HepG2 (cell line): ENCODE measurements at regions not wholly inside any gene's neighbourhood (a gene's known extent, or its start where the extent isn't known, plus 50 kb on each side); places are given as distances from the start of the nearest gene placed in this dataset.

Experiments
- ATAC-seq: fragments of 200-7000 bp; cut with Tn5 transposase; 3 replicates; pipeline ENCODE4 v1.9.1; 2020; ENCODE audit warnings: mild to moderate bottlenecking, moderate library complexity
- BruUV-seq: library from RNA; stranded (reverse); fragments of 400-500 nt; replicated peaks from 2 replicates; lab custom pipeline; 2021; lab: Mats Ljungman, UMichigan
- CTCF ChIA-PET: fragments of 300-600 bp; formaldehyde crosslinking; extraction: SDS; loops from one replicate; lab custom pipeline; 2021; ENCODE audit warnings: low total read pairs, inconsistent platforms, low intra/inter-chr PET ratio; lab: Yijun Ruan, JAX
- POLR2A ChIA-PET: fragments of 350-600 bp; sonication (Branson Sonifier 250); formaldehyde crosslinking; loops from one replicate; lab custom pipeline; 2020; ENCODE audit warnings: antibody characterized with exemption, inconsistent platforms; lab: Yijun Ruan, JAX
- DNase-seq: peaks from one replicate; pipeline ENCODE4 v3.0.0-alpha.2; 2015; ENCODE audit warnings: low spot score
- FAIRE-seq: peaks from 3 replicates; lab custom pipeline; 2011; peaks lifted over from hg19 to GRCh38; lab: Jason Lieb, UNC
- H2AFZ ChIP-seq: one replicate; pipeline ENCODE4 v1.6.1; 2011; ENCODE audit warnings: low read length, inconsistent platforms
- H3K27ac ChIP-seq: fragments of 300-600 bp; 3 replicates; pipeline ENCODE4 v1.8.0; 2011; ENCODE audit warnings: mixed run types, mild to moderate bottlenecking, mixed read lengths, low read length, inconsistent platforms; ENCODE audit not compliant: insufficient read depth; ENCODE audit errors: extremely low read length
- H3K27me3 ChIP-seq, 2 experiments: fragments of 200-600 bp in 1 of 2; 2 replicates in 1 of 2; 3 replicates in 1 of 2; pipeline versions ENCODE4 v1.6.0 to v1.8.0; 2011; ENCODE audit warnings: low read length in 2 of 2, mild to moderate bottlenecking in 2 of 2, moderate library complexity in 2 of 2, inconsistent platforms in 1 of 2; ENCODE audit not compliant: insufficient read depth in 2 of 2, control insufficient read depth in 1 of 2
- H3K36me3 ChIP-seq, 2 experiments: fragments of 200-600 bp in 1 of 2; replicated peaks in 1 of 2; 2 replicates in 1 of 2; 3 replicates in 1 of 2; pipeline versions ENCODE4 v1.5.1 to v1.8.0; 2011; ENCODE audit warnings: low read length in 2 of 2, inconsistent platforms in 1 of 2; ENCODE audit not compliant: insufficient read depth in 2 of 2, control insufficient read depth in 1 of 2
- H3K4me1 ChIP-seq: 2 replicates; pipeline ENCODE4 v1.5.1; 2012; ENCODE audit warnings: low read length, inconsistent platforms; ENCODE audit not compliant: insufficient read depth
- H3K4me2 ChIP-seq: 2 replicates; pipeline ENCODE4 v1.6.0; 2011; ENCODE audit warnings: low read depth, low read length, inconsistent platforms
- H3K4me3 ChIP-seq, 3 experiments: fragments of 200-600 bp in 1 of 3; sonication (generic), shearing (Covaris generic) in 1 of 3; replicated peaks in 1 of 3; 2 replicates each; pipeline ENCODE4 v1.5.1; 2011 to 2016; ENCODE audit warnings: low read length in 3 of 3, inconsistent platforms in 2 of 3, low read depth in 2 of 3, mild to moderate bottlenecking in 2 of 3, control low read depth in 1 of 3, mixed read lengths in 1 of 3; ENCODE audit not compliant: insufficient read depth in 1 of 3
- H3K79me2 ChIP-seq: one replicate; pipeline ENCODE4 v1.6.1; 2011; ENCODE audit warnings: low read length, inconsistent platforms; ENCODE audit not compliant: insufficient read depth
- H3K9ac ChIP-seq: 2 replicates; pipeline ENCODE4 v1.6.0; 2011; ENCODE audit warnings: mild to moderate bottlenecking, low read depth, low read length, inconsistent platforms; ENCODE audit not compliant: insufficient read depth
- H3K9me3 ChIP-seq: 2 replicates; pipeline ENCODE4 v1.5.1; 2012; ENCODE audit warnings: mild to moderate bottlenecking, low read length
- H4K20me1 ChIP-seq: 2 replicates; pipeline ENCODE4 v1.6.0; 2011; ENCODE audit warnings: inconsistent platforms, mild to moderate bottlenecking, low read length, moderate library complexity; ENCODE audit not compliant: insufficient read depth
- ELF1 ChIP-seq: sonication (generic); formaldehyde crosslinking; IDR thresholded peaks from 2 replicates; pipeline ENCODE4 v1.4.0; 2020; ENCODE audit warnings: missing genetic modification reagents
- IRF9 ChIP-seq: sonication (generic); formaldehyde crosslinking; IDR thresholded peaks from 2 replicates; pipeline ENCODE4 v1.8.0; 2022; ENCODE audit warnings: missing genetic modification reagents, mild to moderate bottlenecking, borderline replicate concordance
- ISL2 ChIP-seq: sonication (generic); formaldehyde crosslinking; IDR thresholded peaks from 2 replicates; pipeline ENCODE4 v1.5.0; 2020; ENCODE audit warnings: missing genetic modification reagents
- RBM39 ChIP-seq: fragments of 200-400 bp; formaldehyde crosslinking; IDR thresholded peaks from one replicate; pipeline ENCODE4 v1.6.1; 2018; ENCODE audit warnings: antibody characterized with exemption, mild to moderate bottlenecking, low read depth, low read length; ENCODE audit not compliant: poor library complexity, severe bottlenecking
- SP1 ChIP-seq, 2 experiments: fragments of 450-650 bp in 1 of 2; sonication (generic) in 1 of 2; formaldehyde crosslinking in 1 of 2; IDR thresholded peaks; 2 replicates each; pipeline versions ENCODE4 v1.4.0 to v1.6.1; 2016 to 2020; ENCODE audit warnings: missing genetic modification reagents in 1 of 2
- TRAFD1 ChIP-seq: sonication (generic); formaldehyde crosslinking; IDR thresholded peaks from 2 replicates; pipeline ENCODE4 v1.5.1; 2020; ENCODE audit warnings: missing genetic modification reagents, mild to moderate bottlenecking, borderline replicate concordance
- WIZ ChIP-seq: sonication (generic); formaldehyde crosslinking; IDR thresholded peaks from 2 replicates; pipeline ENCODE4 v1.5.1; 2020; ENCODE audit warnings: mild to moderate bottlenecking, missing genetic modification reagents
- ZBTB7B ChIP-seq: sonication (generic); formaldehyde crosslinking; IDR thresholded peaks from 2 replicates; pipeline ENCODE4 v1.4.0; 2020; ENCODE audit warnings: missing genetic modification reagents
- ZMAT5 ChIP-seq: sonication (generic); formaldehyde crosslinking; IDR thresholded peaks from 2 replicates; pipeline ENCODE4 v1.5.0; 2020; ENCODE audit warnings: mild to moderate bottlenecking, low read depth, missing genetic modification reagents, borderline replicate concordance
- ZNF546 ChIP-seq: sonication (generic); formaldehyde crosslinking; conservative IDR thresholded peaks from 2 replicates; pipeline ENCODE4 v1.8.1; 2023; ENCODE audit warnings: mild to moderate bottlenecking, missing genetic modification reagents
- ZNF737 ChIP-seq: sonication (generic); formaldehyde crosslinking; IDR thresholded peaks from 2 replicates; pipeline ENCODE4 v1.5.0; 2020; ENCODE audit warnings: missing genetic modification reagents, mild to moderate bottlenecking, borderline replicate concordance
- WGBS: methylation state at CpG from one replicate; pipeline ENCODE4 v1.1.6; 2017; ENCODE audit warnings: low lambda C conversion rate; 5-methylcytosine and 5-hydroxymethylcytosine counted together
- in situ Hi-C: cut with HindIII; loops from 2 replicates; pipeline ENCODE4 v1.10.0; 2017; ENCODE audit warnings: low pct_unique_long_range_greater_than_20kb; ENCODE audit not compliant: extremely low pct_ligation_motif_present
- intact Hi-C: fragments of 100-400 bp; cut with micrococcal nuclease; formaldehyde crosslinking; loops from one replicate; pipeline ENCODE4 v1.10.0; 2022; ENCODE audit not compliant: unreplicated experiment

GRCh38 chr18:1252936-1253335, 348.3 kb downstream of the ADCYAP1 start (continued):
- TF ChIP-seq TRAFD1 (CRISPR knock-in tag) (no peak), IRF9 (CRISPR knock-in tag) (no peak), ZBTB7B (no peak), ZMAT5 (no peak)

- peaks cover 0 to 1% of the 10 kb centered on the region in 2 experiments; a peak in 1 of 5 replicates for H3K27me3 ChIP-seq
- ChIA-PET CTCF (no interaction called here), POLR2A (no interaction called here)
- no peak overlapping the region for H3K4me2 ChIP-seq
- WGBS = 1% methylated on average over 3 of the region's 3 CpGs
- in situ Hi-C loops = no loop called here
- no peak overlapping the region for H3K9ac ChIP-seq
- no peaks in the 10 kb centered on the region for H3K9me3 ChIP-seq
- H4K20me1 ChIP-seq = no peaks in the 10 kb centered on the region
- H3K79me2 ChIP-seq = no peaks in the 10 kb centered on the region
- DNase-seq (no peak), ATAC-seq (no peak), FAIRE-seq (no peak)
- H2AFZ ChIP-seq = no peak overlapping the region
- intact Hi-C loops = no loop called here
- no peak overlapping the region for H3K4me3 ChIP-seq
- no peak for TF ChIP-seq SP1 (IDR thresholded peaks at IDR 0.05)
- no peak for TF ChIP-seq SP1 (CRISPR knock-in tag; IDR thresholded peaks at IDR 0.05)
- TF ChIP-seq ISL2 (CRISPR knock-in tag) = no peak
- no peak for TF ChIP-seq ZNF546
- no peak for TF ChIP-seq ZNF737 (CRISPR knock-in tag)
- TF ChIP-seq WIZ (CRISPR knock-in tag) = no peak
- no peak for TF ChIP-seq RBM39
- TF ChIP-seq ELF1 (CRISPR knock-in tag) = no peak
- no peaks in the 10 kb centered on the region for H3K36me3 ChIP-seq
- no peak overlapping the region for H3K27ac ChIP-seq
- no TSS peak for BruUV-seq
- H3K4me1 ChIP-seq = no peaks in the 10 kb centered on the region
These were observed 349.2 kb downstream of the ADCYAP1 start for GRCh38 chr18:1253827-1254226.
